Coronary artery (tissue), 2 donors: ENCODE measurements at regions not wholly inside any gene's neighbourhood (a gene's known extent, or its start where the extent isn't known, plus 50 kb on each side); places are given as distances from the start of the nearest gene placed in this dataset.
"Not testable (repeated sequence)": the region's sequence is repeated elsewhere in the genome, so short reads cannot be mapped to it uniquely, and the experiment has no call there.

ENCODE experiments used
- DNase-seq: peaks from one replicate; pipeline ENCODE4 v3.0.0-alpha.2; 2017; ENCODE audit warnings: low spot score
- H3K27ac ChIP-seq, 2 donors: fragments of 200-600 bp; sonication (generic); one replicate each; pipeline ENCODE4 v1.5.1; 2016 to 2019
- H3K4me3 ChIP-seq: fragments of 200-600 bp; sonication (generic); 2 replicates; pipeline ENCODE4 v1.5.1; 2016; ENCODE audit warnings: mild to moderate bottlenecking, moderate library complexity
- TF ChIP-seq, protein P1 (sequence below): fragments of 200-600 bp; sonication (generic); IDR thresholded peaks from one replicate; pipeline ENCODE4 v1.5.1; 2019; ENCODE audit warnings: antibody characterized with exemption

- TF ChIP-seq, protein P1, sequence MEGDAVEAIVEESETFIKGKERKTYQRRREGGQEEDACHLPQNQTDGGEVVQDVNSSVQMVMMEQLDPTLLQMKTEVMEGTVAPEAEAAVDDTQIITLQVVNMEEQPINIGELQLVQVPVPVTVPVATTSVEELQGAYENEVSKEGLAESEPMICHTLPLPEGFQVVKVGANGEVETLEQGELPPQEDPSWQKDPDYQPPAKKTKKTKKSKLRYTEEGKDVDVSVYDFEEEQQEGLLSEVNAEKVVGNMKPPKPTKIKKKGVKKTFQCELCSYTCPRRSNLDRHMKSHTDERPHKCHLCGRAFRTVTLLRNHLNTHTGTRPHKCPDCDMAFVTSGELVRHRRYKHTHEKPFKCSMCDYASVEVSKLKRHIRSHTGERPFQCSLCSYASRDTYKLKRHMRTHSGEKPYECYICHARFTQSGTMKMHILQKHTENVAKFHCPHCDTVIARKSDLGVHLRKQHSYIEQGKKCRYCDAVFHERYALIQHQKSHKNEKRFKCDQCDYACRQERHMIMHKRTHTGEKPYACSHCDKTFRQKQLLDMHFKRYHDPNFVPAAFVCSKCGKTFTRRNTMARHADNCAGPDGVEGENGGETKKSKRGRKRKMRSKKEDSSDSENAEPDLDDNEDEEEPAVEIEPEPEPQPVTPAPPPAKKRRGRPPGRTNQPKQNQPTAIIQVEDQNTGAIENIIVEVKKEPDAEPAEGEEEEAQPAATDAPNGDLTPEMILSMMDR = no peak
- Histone ChIP-seq H3K27ac (no peak overlapping the region), H3K4me3 (no peak overlapping the region)
- no peak for DNase-seq
Measured at GRCh38 chr20:60786686-60787217, 465.3 kb upstream of the CDH4 start.

DNA sequence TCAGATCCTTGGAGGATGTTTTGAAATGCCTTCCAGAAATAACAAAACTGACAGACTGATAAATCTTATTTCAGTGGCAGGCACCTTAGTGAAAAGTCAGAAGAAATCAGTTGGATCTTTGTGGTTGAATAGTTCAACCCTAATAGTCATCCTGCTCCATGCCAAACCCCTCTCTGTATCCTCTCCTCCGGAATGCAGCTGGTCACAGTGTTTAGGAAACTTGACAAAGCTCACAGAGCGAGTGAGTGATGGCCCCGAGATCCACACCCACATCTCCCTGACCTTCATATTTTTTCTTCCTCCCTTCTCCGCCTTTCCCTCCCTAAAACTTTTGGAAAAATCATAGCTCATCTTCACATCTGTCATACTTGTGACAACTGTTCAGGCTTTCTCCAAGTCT lies 464.8 kb upstream of the CDH4 start:
- DNase-seq = no peak
- H3K27ac ChIP-seq = no peak overlapping the region
- H3K4me3 ChIP-seq = no peak overlapping the region
- TF ChIP-seq, protein P1 = no peak

- H3K27ac ChIP-seq = no peak overlapping the region
- H3K4me3 ChIP-seq = no peak overlapping the region
- no peak for DNase-seq
- TF ChIP-seq, protein P1 = no peak
Measured at GRCh38 chr20:60788070-60788469, 464.0 kb upstream of the CDH4 start.

- TF ChIP-seq, protein P1 = no peak
- no peak overlapping the region for H3K27ac ChIP-seq
- DNase-seq = no peak
- H3K4me3 ChIP-seq = no peak overlapping the region
Measured at GRCh38 chr20:60789399-60789798, 462.7 kb upstream of the CDH4 start.

- not testable (repeated sequence) for H3K4me3 ChIP-seq, H3K27ac ChIP-seq, DNase-seq
Measured at GRCh38 chr20:60790339-60790738, 461.7 kb upstream of the CDH4 start.

DNA sequence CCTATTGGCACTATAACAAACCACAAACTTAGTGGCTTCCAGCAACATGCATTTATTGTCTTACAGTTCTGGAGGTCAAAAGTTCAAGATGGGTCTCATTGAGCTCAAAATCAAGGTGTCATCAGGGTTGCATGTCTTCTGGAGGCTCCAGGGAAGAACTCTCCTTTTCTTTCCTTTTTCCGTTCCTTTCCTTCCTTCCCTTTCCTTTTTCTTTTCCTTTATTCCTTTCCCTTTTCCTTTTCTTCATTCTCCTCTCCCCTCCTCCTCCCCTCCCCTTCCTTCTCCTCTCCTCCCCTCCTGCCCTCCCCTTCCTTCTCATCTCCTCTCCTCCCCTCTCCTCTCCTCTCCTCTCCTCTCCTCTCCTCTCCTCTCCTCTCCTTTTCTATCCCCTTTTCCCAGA lies 460.2 kb upstream of the CDH4 start:
- H3K27ac ChIP-seq = no peak overlapping the region
- DNase-seq = no peak
- H3K4me3 ChIP-seq = no peak overlapping the region
- TF ChIP-seq, protein P1 = no peak

DNA sequence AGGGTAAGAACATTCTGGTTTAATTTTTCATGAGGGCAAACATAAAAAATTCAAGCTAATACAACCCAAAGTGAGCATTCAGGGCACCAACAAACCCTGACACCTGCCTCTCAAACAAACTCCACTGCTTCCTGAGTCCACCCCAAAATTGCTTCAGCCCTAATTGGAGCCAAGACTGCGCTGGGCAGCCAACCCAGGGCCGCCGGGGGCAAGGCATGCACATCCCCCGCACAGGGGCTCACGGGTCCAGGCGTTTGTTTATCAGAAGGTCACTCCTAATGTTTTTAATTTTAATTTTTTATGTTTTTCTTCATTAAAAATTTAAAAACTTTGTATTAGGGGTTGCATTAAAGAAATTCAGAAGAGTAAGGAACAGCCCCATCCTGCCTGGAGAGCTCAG lies 459.1 kb upstream of the CDH4 start:
- Histone ChIP-seq H3K27ac (no peak overlapping the region), H3K4me3 (no peak overlapping the region)
- no peak for DNase-seq
- TF ChIP-seq, protein P1 = no peak

GRCh38 chr20:60794674-60795073 lies 457.4 kb upstream of the CDH4 start:
- DNase-seq = no peak
- Histone ChIP-seq H3K4me3 (no peak overlapping the region), H3K27ac (no peak overlapping the region)
- TF ChIP-seq, protein P1 = no peak
